NCI-H1694 (cell line): ENCODE measurements at regions not wholly inside any gene's neighbourhood (a gene's known extent, or its start where the extent isn't known, plus 50 kb on each side); places are given as distances from the start of the nearest gene placed in this dataset.

Source experiments
- DNase-seq: peaks from one replicate; lab custom pipeline; 2025; lab: John Stamatoyannopoulos, UW

DNA sequence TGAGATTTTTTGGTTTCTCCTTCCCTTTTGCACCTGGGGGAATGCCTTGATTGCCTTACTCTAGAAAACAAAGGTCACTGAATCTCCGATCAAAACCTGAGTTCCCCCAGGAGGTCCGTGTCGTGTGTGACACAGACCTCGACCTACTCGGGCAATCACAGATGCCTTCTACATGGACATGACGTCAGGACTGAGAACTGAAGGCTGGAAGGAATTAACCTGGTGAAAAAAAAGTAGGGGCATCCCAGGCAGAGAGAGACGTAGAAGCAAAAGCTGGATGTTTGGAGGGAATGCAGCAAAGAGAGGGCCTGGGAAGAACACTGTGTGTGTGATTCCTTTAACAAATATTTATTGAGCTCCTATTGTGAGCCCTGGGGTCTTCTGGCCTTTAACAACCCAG is 178.0 kb downstream of the PRDM2 start:
- DNase-seq, result no peak

GRCh38 chr1:13878451-13878850 is 178.5 kb downstream of the PRDM2 start:
- DNase-seq, result no peak

DNA sequence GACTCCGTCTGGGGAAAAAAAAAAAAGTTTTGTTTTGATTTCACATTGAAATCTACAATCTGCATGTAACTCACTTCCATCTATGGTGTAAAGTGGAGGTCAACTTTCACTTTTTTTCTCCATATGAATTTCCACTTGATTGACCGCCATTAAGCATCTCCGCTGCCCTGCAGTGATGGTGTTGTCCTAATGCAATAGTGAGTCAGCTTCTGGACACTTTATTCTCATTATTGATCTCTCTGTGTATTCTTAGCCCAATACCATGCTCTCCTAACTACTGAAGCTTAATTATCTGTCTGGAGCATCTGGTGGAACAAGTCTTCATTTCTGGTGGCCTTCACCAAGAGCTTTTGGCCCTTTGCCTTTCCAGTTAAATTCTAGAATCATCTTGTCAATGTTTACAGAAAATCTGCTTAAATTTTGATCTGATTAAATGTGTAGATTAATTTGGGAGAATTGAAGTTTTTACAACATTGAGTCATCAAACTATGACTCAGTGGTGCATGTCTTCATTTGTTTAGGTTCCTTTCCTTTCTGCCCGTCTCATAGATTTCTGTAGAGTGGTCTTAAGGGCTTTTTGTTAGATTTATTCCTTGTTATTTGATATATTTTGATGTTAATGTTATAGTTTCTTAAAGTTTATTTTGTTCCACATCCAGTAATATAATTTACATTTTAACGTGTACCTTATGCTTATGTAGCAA is 181.5 kb downstream of the PRDM2 start:
- DNase-seq, result no peak

DNA sequence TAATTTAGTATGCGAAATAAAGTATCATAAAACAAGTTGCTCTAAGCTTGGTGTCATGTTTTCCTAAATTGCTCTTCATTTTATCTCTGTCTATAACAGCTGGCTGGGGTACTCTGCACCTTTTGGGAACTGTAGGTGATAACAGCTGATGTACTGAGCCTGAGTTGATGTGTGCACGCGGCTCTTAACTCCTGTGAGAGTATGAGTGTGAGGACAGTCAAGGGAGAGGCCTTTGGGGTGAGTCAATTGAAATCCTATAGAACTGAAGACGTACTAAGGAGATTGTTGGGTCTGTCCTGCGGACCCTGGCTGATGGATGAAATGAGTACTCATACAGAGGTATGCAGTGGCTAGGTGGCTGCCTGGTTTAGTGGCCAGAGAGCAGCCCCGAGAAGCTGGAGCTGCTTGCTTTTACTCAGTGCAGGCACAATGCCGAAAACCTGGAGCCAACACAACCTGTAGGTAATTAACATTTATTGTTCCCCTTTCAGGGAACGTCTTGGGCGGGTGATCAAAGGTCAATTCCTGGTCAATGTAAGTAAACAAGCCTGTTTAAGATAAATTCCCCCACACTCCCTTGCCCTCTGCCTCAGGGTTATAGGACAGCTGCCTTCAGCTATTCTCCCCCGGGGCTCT is 188.5 kb downstream of the PRDM2 start:
- DNase-seq, result no peak

GRCh38 chr1:13889495-13889894 is 189.5 kb downstream of the PRDM2 start:
- no peak for DNase-seq

DNA sequence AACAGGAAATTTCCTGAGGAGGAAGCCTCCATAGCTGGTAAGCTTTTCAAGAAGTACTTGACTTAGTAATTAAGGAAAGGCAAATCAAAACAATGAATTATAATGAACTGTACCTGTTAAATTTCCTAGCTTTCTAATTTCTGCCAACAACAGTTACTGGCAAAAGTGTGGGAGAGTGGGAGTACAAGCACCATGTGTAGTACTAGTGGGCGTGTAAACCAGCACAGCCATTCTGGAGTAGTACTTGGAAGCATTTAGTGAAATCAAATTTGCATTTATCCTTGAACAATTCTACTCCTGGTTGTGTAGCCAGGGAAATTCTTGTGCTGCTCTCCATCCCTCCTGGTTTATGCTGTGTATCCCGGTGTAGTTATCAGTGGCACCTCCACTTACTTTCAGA is 190.8 kb downstream of the PRDM2 start:
- DNase-seq, result no peak

DNA sequence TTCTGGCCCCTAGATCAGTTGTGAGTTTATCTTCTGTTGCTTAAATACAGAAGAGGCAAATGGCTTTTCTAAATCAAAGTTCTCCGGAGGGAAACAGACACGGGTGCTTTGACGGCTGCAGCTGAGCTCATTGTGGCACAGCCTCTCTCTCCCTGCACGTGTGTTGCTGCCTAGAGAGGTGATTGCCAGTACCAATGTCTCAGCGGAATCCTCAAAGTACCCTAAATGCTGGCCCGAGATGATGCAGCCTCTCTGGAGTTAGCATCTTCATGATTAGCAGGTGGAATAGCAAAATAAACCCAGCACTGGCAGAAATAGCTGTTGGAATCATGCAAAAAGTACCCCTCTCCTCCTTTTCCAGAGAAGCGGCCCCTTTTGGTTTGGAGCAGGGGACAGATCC is 192.2 kb downstream of the PRDM2 start:
- no peak for DNase-seq

DNA sequence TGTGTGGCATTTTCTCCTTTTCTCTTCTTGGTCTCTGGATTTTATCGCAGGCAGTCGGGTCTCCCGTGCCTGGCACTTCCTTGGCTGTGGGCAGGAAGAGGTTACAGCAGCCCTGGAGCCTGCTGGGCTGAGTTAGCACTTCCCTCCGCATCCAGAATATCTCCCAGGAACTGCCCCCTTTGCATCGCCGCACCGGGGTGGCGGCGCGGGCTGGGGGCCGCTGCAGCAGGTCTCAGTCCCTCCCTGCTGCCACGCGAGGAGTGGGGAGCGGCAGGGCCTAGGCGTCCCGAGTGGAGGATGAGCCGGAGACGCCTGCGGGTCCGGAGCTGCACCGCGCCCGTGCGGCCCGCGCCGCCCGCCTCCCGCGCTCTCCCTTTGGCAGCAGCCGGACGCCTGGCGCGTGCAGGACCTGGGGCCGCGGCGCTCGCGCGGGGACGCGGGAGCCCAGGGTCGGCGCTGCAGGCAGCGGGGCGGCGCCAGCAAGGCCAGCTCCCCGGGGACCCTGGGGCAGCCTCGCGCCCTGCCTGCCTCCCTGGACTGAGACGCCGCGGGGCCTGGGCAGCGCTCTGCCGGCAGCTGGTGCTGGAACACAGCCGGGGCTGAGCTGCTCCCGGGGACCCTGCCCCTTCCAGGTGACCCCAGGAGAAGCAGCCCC is 192.8 kb downstream of the PRDM2 start:
- DNase-seq, result no peak

GRCh38 chr1:13893409-13893821 is 193.4 kb downstream of the PRDM2 start:
- no peak for DNase-seq

GRCh38 chr1:13896932-13897331 is 196.9 kb downstream of the PRDM2 start:
- no peak for DNase-seq

DNA sequence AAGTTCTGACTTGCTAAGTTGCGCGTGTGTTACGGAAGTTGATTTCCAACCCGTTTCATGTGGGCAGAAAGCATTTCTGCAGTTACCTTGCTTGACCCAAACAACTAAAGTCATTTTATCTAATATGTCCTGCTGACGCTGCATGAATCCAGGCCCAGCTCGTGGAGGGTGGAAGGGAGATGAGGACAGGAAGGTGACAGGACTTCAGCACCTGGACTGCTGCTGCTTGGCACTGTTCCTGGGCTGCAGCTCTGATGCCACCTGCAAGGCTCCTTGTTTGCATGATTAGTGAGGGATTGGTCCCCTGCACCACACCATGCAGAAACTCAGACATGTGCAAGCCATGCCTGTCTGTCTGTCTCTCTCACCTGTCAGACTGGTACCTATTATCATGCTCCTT is 198.4 kb downstream of the PRDM2 start:
- no peak for DNase-seq

- no peak for DNase-seq
Observed at GRCh38 chr1:13899856-13900255, 199.9 kb downstream of the PRDM2 start.

GRCh38 chr1:13900583-13900982 is 200.6 kb downstream of the PRDM2 start:
- no peak for DNase-seq

GRCh38 chr1:13901039-13901438 is 201.1 kb downstream of the PRDM2 start:
- no peak for DNase-seq

- no peak for DNase-seq
Observed at GRCh38 chr1:13901597-13901996, 201.6 kb downstream of the PRDM2 start.

- DNase-seq, result no peak
Observed at GRCh38 chr1:13908128-13908527, 208.1 kb downstream of the PRDM2 start.

DNA sequence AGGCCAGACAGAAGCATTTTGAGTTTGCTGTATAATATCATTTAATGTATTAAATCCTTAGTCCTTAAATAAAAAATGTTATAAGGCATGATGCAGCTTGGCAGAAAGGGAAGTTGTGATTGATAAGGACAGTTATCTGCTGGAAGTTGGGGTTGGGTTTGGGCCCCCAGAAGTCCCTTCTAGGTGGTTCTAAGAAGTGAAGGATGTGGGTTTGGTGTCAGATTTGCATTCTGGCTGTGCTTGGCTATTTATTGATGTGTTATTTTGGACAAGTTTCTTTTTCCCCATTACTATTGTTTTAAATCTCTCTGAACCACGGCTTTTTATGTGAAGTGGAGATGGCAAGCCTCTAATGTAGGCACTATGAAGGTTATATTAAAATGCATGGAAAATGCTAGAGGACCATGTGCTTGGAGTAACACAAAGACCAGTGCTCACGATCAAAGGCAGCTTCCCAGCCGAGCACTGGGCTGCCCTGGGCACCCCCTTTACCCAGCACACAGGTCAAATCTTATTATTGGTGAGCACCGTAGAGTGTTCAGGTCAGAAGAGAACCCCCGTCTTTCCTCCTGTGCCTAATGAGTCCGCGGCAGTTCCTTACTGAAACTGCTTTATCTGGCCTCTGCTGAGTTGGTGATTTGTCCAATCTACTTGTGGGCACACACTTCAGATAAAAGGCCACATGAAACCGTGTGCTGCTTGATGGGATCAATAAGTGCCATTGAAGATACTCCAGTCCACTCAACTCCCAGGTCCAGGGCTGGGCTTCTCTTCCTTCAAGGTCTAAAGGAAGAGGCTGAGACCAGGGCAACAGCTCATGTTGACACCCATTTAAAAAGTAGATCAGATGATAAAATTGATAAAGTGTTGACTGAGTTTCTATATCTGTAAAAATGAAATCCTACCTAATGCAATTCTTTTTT is 212.0 kb downstream of the PRDM2 start:
- no peak for DNase-seq

DNA sequence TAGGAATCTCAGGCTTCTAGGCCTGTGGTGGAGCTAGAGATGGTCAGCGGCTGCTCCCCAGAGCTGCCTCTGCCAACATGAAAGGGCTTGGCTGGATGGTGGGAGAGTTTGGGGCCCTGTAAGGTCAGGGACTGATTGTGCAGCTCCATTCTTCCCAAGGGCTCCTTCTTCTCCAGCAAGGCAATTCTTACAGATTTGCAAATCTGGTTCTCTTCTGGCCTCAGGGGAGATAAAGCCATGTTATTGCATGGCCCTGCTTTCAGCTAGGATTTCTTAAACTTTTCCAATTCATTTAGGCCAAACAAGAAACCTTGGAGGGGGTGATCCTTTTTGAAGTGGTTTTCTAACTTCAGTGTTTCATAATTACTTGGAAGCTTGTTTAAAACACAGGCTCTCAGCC is 213.4 kb downstream of the PRDM2 start:
- DNase-seq, result no peak

DNA sequence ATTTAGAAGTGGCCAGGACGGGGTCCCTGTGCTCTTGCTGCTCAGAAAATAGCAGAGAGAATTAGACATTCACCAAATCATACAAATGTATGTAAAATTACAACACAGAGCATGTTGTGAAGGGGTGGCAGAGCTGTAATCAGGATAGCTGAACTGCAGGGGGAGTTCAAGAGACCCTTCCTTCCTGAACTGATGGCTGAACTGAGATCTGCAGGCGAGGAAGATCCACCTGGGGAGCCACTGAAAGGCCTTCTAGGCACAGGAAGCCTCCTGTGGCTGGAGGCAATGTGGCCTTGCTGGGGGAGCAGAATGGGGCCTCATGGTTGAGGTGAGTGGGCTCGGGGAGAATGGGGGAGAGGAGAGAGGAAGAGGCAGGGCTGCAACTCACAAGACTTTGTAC is 216.5 kb downstream of the PRDM2 start:
- DNase-seq, result no peak

GRCh38 chr1:13917607-13918006 is 217.6 kb downstream of the PRDM2 start:
- no peak for DNase-seq

DNA sequence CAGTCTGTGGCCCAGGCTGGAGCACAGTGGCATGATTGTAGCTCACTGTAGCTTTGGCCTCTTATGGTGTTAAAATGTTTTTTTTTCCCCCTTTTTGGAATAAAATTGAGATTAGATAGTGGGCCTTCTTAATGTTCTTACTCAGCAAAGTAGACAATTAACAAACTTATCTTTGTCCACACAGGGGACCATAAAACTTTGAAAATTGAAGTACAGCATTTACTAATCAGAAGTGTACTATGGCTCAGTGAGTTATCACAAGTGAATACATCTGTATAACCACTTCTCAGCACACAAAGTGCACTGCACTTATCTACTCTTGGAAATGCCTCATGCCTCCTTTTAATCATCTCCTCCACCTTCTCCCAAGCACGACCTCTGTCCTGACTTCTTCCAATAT is 218.9 kb downstream of the PRDM2 start:
- no peak for DNase-seq

GRCh38 chr1:13921190-13921589 is 221.2 kb downstream of the PRDM2 start:
- no peak for DNase-seq
